HG03135 (cell line): ENCODE measurements at regions not wholly inside any gene's neighbourhood (a gene's known extent, or its start where the extent isn't known, plus 50 kb on each side); places are given as distances from the start of the nearest gene placed in this dataset.

Experiments used
- ATAC-seq: cut with Tn5 transposase; IDR thresholded peaks from one replicate; pipeline ENCODE4 v1.9.1; 2021; ENCODE audit warnings: mild to moderate bottlenecking, moderate library complexity; ENCODE audit not compliant: unreplicated experiment

- ATAC-seq, result no peak
These were observed 65.7 kb upstream of the SLC38A2 start for GRCh38 chr12:46438256-46438655.

- no peak for ATAC-seq
These were observed 64.9 kb upstream of the SLC38A2 start for GRCh38 chr12:46437469-46437868.

- no peak for ATAC-seq
These were observed 64.2 kb upstream of the SLC38A2 start for GRCh38 chr12:46436747-46437146.

- ATAC-seq, result no peak
These were observed 63.1 kb upstream of the SLC38A2 start for GRCh38 chr12:46435625-46436024.

- no peak for ATAC-seq
These were observed 62.5 kb upstream of the SLC38A2 start for GRCh38 chr12:46435029-46435428.

- ATAC-seq, result no peak
These were observed 61.3 kb upstream of the SLC38A2 start for GRCh38 chr12:46433829-46434228.

GRCh38 chr12:46432325-46432724, 59.8 kb upstream of the SLC38A2 start:
- no peak for ATAC-seq

GRCh38 chr12:46430340-46430948, 57.9 kb upstream of the SLC38A2 start:
- ATAC-seq, result no peak
